Right renal pelvis (tissue), 4 donors: ENCODE measurements at regions not wholly inside any gene's neighbourhood (a gene's known extent, or its start where the extent isn't known, plus 50 kb on each side); places are given as distances from the start of the nearest gene placed in this dataset.

ENCODE experiments used
- DNase-seq, 4 donors: peaks; one replicate each; pipeline ENCODE4 v3.0.0-alpha.2; 2013; ENCODE audit warnings: low read depth in 4 of 4, low spot score in 3 of 4, missing footprints in 1 of 4

GRCh38 chr6:108751282-108751681 is 96.9 kb upstream of the ARMC2 start:
- no peak for DNase-seq

- no peak for DNase-seq
These were observed 96.1 kb upstream of the ARMC2 start for GRCh38 chr6:108751851-108752732.

- DNase-seq = no peak
These were observed 95.3 kb upstream of the ARMC2 start for GRCh38 chr6:108752733-108753590.

- DNase-seq = no peak
These were observed 92.7 kb upstream of the ARMC2 start for GRCh38 chr6:108755257-108756240.

- no peak for DNase-seq
These were observed 90.9 kb upstream of the ARMC2 start for GRCh38 chr6:108757357-108757756.

- DNase-seq = no peak
These were observed 89.3 kb upstream of the ARMC2 start for GRCh38 chr6:108758884-108759283.

- DNase-seq = no peak
These were observed 87.8 kb upstream of the ARMC2 start for GRCh38 chr6:108760126-108761050.

- no peak for DNase-seq
These were observed 85.8 kb upstream of the ARMC2 start for GRCh38 chr6:108762394-108762793.

- no peak for DNase-seq
These were observed 84.2 kb upstream of the ARMC2 start for GRCh38 chr6:108763931-108764579.

- no peak for DNase-seq
These were observed 83.7 kb upstream of the ARMC2 start for GRCh38 chr6:108764580-108764950.

- DNase-seq = no peak
These were observed 82.7 kb upstream of the ARMC2 start for GRCh38 chr6:108765495-108765894.

- DNase-seq = no peak
These were observed 81.8 kb upstream of the ARMC2 start for GRCh38 chr6:108766419-108766818.

- DNase-seq = no peak
These were observed 81.3 kb upstream of the ARMC2 start for GRCh38 chr6:108766886-108767285.

- DNase-seq = no peak
These were observed 80.6 kb upstream of the ARMC2 start for GRCh38 chr6:108767418-108768165.

- DNase-seq = no peak
These were observed 80.1 kb upstream of the ARMC2 start for GRCh38 chr6:108768166-108768555.

- no peak for DNase-seq
These were observed 79.3 kb upstream of the ARMC2 start for GRCh38 chr6:108768792-108769524.

- DNase-seq = no peak
These were observed 76.8 kb upstream of the ARMC2 start for GRCh38 chr6:108771421-108771820.

- DNase-seq = no peak
These were observed 73.7 kb upstream of the ARMC2 start for GRCh38 chr6:108774555-108774954.
